ENCODE measurements at regions not wholly inside any gene's neighbourhood (a gene's known extent, or its start where the extent isn't known, plus 50 kb on each side); places are given as distances from the start of the nearest gene placed in this dataset.
"Not testable (repeated sequence)": the region's sequence is repeated elsewhere in the genome, so short reads cannot be mapped to it uniquely, and the experiment has no call there.

GRCh38 chr3:194064380-194065332 lies 71.3 kb upstream of the HES1 start:
- DNase-seq (ENCODE audit: low read depth in 2 of 2): no peak

GRCh38 chr3:194067327-194067726 lies 68.6 kb upstream of the HES1 start:
- not testable (repeated sequence) for DNase-seq (ENCODE audit: low read depth in 2 of 2)

- DNase-seq (ENCODE audit: low read depth in 2 of 2): no peak
These were observed 68.0 kb upstream of the HES1 start for GRCh38 chr3:194067949-194068362.

GRCh38 chr3:194069421-194070219 lies 66.3 kb upstream of the HES1 start:
- no peak for DNase-seq (ENCODE audit: low read depth in 2 of 2)

- DNase-seq (ENCODE audit: low read depth in 2 of 2): no peak
These were observed 65.7 kb upstream of the HES1 start for GRCh38 chr3:194070220-194070633.

GRCh38 chr3:194070634-194071409 lies 65.1 kb upstream of the HES1 start:
- DNase-seq (ENCODE audit: low read depth in 2 of 2): peak; percentile 44 to 66

GRCh38 chr3:194072097-194072428 lies 63.9 kb upstream of the HES1 start:
- no peak for DNase-seq (ENCODE audit: low read depth in 2 of 2)

GRCh38 chr3:194072691-194073279 lies 63.2 kb upstream of the HES1 start:
- DNase-seq (ENCODE audit: low read depth in 2 of 2): no peak

GRCh38 chr3:194073926-194074325 lies 62.0 kb upstream of the HES1 start:
- DNase-seq (ENCODE audit: low read depth in 2 of 2): no peak

GRCh38 chr3:194075088-194075615 lies 60.8 kb upstream of the HES1 start:
- no peak for DNase-seq (ENCODE audit: low read depth in 2 of 2)

GRCh38 chr3:194075802-194076460 lies 60.0 kb upstream of the HES1 start:
- DNase-seq (ENCODE audit: low read depth in 2 of 2): no peak

- no peak for DNase-seq (ENCODE audit: low read depth in 2 of 2)
These were observed 59.5 kb upstream of the HES1 start for GRCh38 chr3:194076475-194076874.

- DNase-seq (ENCODE audit: low read depth in 2 of 2): no peak
These were observed 58.3 kb upstream of the HES1 start for GRCh38 chr3:194077602-194078001.

GRCh38 chr3:194078045-194078821 lies 57.7 kb upstream of the HES1 start:
- DNase-seq (ENCODE audit: low read depth in 2 of 2): no peak

GRCh38 chr3:194079702-194080172 lies 56.2 kb upstream of the HES1 start:
- DNase-seq (ENCODE audit: low read depth in 2 of 2): no peak

GRCh38 chr3:194080436-194080835 lies 55.5 kb upstream of the HES1 start:
- no peak for DNase-seq (ENCODE audit: low read depth in 2 of 2)

- DNase-seq (ENCODE audit: low read depth in 2 of 2): no peak
These were observed 54.8 kb upstream of the HES1 start for GRCh38 chr3:194080913-194081800.

- DNase-seq (ENCODE audit: low read depth in 2 of 2): no peak
These were observed 54.1 kb upstream of the HES1 start for GRCh38 chr3:194081826-194082225.
